ENCODE measurements at regions not wholly inside any gene's neighbourhood (a gene's known extent, or its start where the extent isn't known, plus 50 kb on each side); places are given as distances from the start of the nearest gene placed in this dataset.

DNA sequence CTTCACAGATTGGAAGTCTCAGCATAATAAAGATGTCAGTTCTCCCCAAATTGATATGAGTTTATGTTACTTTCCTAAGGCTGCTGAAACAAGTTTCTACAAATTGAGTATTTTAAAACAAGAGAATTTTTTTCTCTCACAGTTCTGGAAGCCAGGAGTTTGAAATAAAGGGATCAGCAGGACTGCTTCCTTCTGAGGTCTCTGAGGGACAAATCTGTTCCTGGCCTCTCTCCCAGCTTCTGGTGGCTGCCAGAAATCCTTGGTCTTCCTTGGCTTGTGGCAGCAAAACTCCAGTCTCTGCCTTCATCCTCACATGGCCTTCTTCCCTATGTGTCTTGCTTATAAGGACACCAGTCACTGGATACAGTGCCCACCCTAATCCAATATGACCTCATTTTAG, 136.1 kb downstream of the TFAP2A start:
- no peak for DNase-seq
- no peaks in the 10 kb centered on the region for H3K27me3 ChIP-seq (ENCODE audit: control insufficient read depth, insufficient read depth, low read length)
- no peak for ATAC-seq (ENCODE audit: low read depth)
- BruUV-seq (replicated peaks), result no TSS peak
- H4K5ac ChIP-seq (ENCODE audit: low read depth, low read length), result no peak overlapping the region
- H2AFZ ChIP-seq (replicated peaks; ENCODE audit: low read length, poor library complexity), result no peak overlapping the region
- no peaks in the 10 kb centered on the region for H3K9me1 ChIP-seq (ENCODE audit: insufficient read depth, low read length)
- TF ChIP-seq, protein P1, sequence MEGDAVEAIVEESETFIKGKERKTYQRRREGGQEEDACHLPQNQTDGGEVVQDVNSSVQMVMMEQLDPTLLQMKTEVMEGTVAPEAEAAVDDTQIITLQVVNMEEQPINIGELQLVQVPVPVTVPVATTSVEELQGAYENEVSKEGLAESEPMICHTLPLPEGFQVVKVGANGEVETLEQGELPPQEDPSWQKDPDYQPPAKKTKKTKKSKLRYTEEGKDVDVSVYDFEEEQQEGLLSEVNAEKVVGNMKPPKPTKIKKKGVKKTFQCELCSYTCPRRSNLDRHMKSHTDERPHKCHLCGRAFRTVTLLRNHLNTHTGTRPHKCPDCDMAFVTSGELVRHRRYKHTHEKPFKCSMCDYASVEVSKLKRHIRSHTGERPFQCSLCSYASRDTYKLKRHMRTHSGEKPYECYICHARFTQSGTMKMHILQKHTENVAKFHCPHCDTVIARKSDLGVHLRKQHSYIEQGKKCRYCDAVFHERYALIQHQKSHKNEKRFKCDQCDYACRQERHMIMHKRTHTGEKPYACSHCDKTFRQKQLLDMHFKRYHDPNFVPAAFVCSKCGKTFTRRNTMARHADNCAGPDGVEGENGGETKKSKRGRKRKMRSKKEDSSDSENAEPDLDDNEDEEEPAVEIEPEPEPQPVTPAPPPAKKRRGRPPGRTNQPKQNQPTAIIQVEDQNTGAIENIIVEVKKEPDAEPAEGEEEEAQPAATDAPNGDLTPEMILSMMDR (conservative IDR thresholded peaks at IDR 0.05; ENCODE audit: low read depth, low read length), result no peak
- TF ChIP-seq POLR2A (IDR thresholded peaks at IDR 0.05; ENCODE audit: low read depth, low read length), result no peak
- TF ChIP-seq RFX5 (IDR thresholded peaks at IDR 0.05; ENCODE audit: low read depth, low read length), result no peak
- TF ChIP-seq MXI1 (IDR thresholded peaks at IDR 0.05; ENCODE audit: borderline replicate concordance, low read depth, low read length), result no peak
- TF ChIP-seq, protein P2, sequence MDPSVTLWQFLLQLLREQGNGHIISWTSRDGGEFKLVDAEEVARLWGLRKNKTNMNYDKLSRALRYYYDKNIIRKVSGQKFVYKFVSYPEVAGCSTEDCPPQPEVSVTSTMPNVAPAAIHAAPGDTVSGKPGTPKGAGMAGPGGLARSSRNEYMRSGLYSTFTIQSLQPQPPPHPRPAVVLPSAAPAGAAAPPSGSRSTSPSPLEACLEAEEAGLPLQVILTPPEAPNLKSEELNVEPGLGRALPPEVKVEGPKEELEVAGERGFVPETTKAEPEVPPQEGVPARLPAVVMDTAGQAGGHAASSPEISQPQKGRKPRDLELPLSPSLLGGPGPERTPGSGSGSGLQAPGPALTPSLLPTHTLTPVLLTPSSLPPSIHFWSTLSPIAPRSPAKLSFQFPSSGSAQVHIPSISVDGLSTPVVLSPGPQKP (IDR thresholded peaks at IDR 0.05; ENCODE audit: borderline replicate concordance, low read depth, low read length), result no peak
- TF ChIP-seq FOS (IDR thresholded peaks at IDR 0.05; ENCODE audit: low read depth, low read length), result no peak
- no peak for TF ChIP-seq CEBPB (IDR thresholded peaks at IDR 0.05; ENCODE audit: low read depth, low read length)
- TF ChIP-seq RAD21 (IDR thresholded peaks at IDR 0.05; ENCODE audit: low read length), result no peak
- no peak overlapping the region for H3K4me2 ChIP-seq (ENCODE audit: low read depth, low read length)
- no peaks in the 10 kb centered on the region for H3K79me1 ChIP-seq (ENCODE audit: low read depth in 1 of 2, low read length in 2 of 2)
- POLR2A ChIA-PET (ENCODE audit: unreplicated experiment), result no interaction called here
- H3K23ac ChIP-seq (ENCODE audit: low read depth, low read length), result no peak overlapping the region
- no peak overlapping the region for H3K9ac ChIP-seq (ENCODE audit: low read depth, low read length)
- H3K4me3 ChIP-seq (ENCODE audit: insufficient read depth, low read depth, low read length), result no peak overlapping the region
- no peak overlapping the region for H3K14ac ChIP-seq (replicated peaks; ENCODE audit: low read depth, low read length)
- no peak overlapping the region for H3K4ac ChIP-seq (ENCODE audit: low read depth, low read length)
- no peak overlapping the region for H2BK5ac ChIP-seq (ENCODE audit: low read depth, low read length, poor library complexity, severe bottlenecking)
- H4K8ac ChIP-seq (ENCODE audit: low read depth in 2 of 2, low read length in 2 of 2), result no peak overlapping the region
- no peak overlapping the region for H2AK9ac ChIP-seq (replicated peaks; ENCODE audit: low read depth, low read length, poor library complexity)
- no peak overlapping the region for H3K18ac ChIP-seq (ENCODE audit: low read depth, low read length)
- H3K36me3 ChIP-seq (ENCODE audit: control insufficient read depth, insufficient read depth, low read length), result no peaks in the 10 kb centered on the region
- no peak overlapping the region for H4K91ac ChIP-seq (ENCODE audit: insufficient read depth, low read depth, low read length)
- H3K9me3 ChIP-seq (ENCODE audit: control insufficient read depth, insufficient read depth, low read length), result peaks cover 3% of the 10 kb centered on the region; the same call in 1 of the 2 replicates
- H2BK120ac ChIP-seq (ENCODE audit: low read depth, low read length), result no peak overlapping the region
- no peak overlapping the region for H2BK20ac ChIP-seq (ENCODE audit: low read depth, low read length)
- H3K4me1 ChIP-seq (ENCODE audit: control insufficient read depth, insufficient read depth, low read length), result no peaks in the 10 kb centered on the region
- dilution Hi-C loops (cut with HindIII; ENCODE audit: low sequenced_read_pairs, unreplicated experiment), result no loop called here
- no peaks in the 10 kb centered on the region for H4K20me1 ChIP-seq (ENCODE audit: insufficient read depth, low read length)
- H2AK5ac ChIP-seq (ENCODE audit: low read depth, low read length), result no peak overlapping the region
- intact Hi-C loops (cut with micrococcal nuclease), result no loop called here
- H3K56ac ChIP-seq (ENCODE audit: extremely low read depth, insufficient read depth, low read length), result no peak overlapping the region
- H3K27ac ChIP-seq (ENCODE audit: insufficient read depth, low read length), result no peak overlapping the region
- CTCF ChIA-PET, result no interaction called here
- in situ Hi-C loops (cut with MboI; ENCODE audit: low sequenced_read_pairs), result no loop called here
- no peak overlapping the region for H2BK15ac ChIP-seq (ENCODE audit: low read depth, low read length)
